ENCODE measurements at regions not wholly inside any gene's neighbourhood (a gene's known extent, or its start where the extent isn't known, plus 50 kb on each side); places are given as distances from the start of the nearest gene placed in this dataset.

GRCh38 chr5:18078157-18078556 is 443.9 kb downstream of the TAF11L14 start:
- DNase-seq (ENCODE audit: low spot score) (no peak), ATAC-seq (ENCODE audit: low FRiP score) (no peak)
- TF ChIP-seq, protein P1, sequence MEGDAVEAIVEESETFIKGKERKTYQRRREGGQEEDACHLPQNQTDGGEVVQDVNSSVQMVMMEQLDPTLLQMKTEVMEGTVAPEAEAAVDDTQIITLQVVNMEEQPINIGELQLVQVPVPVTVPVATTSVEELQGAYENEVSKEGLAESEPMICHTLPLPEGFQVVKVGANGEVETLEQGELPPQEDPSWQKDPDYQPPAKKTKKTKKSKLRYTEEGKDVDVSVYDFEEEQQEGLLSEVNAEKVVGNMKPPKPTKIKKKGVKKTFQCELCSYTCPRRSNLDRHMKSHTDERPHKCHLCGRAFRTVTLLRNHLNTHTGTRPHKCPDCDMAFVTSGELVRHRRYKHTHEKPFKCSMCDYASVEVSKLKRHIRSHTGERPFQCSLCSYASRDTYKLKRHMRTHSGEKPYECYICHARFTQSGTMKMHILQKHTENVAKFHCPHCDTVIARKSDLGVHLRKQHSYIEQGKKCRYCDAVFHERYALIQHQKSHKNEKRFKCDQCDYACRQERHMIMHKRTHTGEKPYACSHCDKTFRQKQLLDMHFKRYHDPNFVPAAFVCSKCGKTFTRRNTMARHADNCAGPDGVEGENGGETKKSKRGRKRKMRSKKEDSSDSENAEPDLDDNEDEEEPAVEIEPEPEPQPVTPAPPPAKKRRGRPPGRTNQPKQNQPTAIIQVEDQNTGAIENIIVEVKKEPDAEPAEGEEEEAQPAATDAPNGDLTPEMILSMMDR (IDR thresholded peaks at IDR 0.05): no peak

DNA sequence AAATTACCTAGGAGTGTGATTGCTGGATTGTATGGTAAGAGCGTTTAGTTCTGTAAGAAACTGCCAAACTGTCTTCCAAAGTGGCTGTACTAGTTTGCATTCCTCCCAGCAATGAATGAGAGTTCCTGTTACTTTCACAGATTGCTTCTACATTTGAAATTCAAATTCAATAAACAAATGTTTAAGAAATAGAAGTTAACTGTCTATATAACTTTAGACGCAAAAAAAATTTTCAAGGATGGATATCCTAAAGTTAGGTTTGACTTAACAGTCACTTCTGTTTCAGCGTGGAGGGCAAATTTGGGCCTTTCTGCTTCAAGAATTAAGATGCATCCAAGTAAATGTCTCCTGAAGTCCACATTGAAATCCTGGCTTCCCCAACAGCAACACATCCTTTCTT is 445.6 kb downstream of the TAF11L14 start:
- DNase-seq (ENCODE audit: low spot score): no peak
- ATAC-seq (ENCODE audit: low FRiP score): no peak
- TF ChIP-seq, protein P1 (IDR thresholded peaks at IDR 0.05): no peak

- DNase-seq (ENCODE audit: low spot score): no peak
- TF ChIP-seq, protein P1 (IDR thresholded peaks at IDR 0.05): no peak
- ATAC-seq (ENCODE audit: low FRiP score): no peak
These were observed 453.8 kb downstream of the TAF11L14 start for GRCh38 chr5:18088020-18088579.

- DNase-seq (ENCODE audit: low spot score) (no peak), ATAC-seq (ENCODE audit: low FRiP score) (no peak)
- TF ChIP-seq, protein P1 (IDR thresholded peaks at IDR 0.05): no peak
These were observed 455.9 kb downstream of the TAF11L14 start for GRCh38 chr5:18090177-18090576.

- TF ChIP-seq, protein P1 (IDR thresholded peaks at IDR 0.05): no peak
- DNase-seq (ENCODE audit: low spot score): no peak
- ATAC-seq (ENCODE audit: low FRiP score): no peak
These were observed 456.9 kb downstream of the TAF11L14 start for GRCh38 chr5:18091142-18091541.

DNA sequence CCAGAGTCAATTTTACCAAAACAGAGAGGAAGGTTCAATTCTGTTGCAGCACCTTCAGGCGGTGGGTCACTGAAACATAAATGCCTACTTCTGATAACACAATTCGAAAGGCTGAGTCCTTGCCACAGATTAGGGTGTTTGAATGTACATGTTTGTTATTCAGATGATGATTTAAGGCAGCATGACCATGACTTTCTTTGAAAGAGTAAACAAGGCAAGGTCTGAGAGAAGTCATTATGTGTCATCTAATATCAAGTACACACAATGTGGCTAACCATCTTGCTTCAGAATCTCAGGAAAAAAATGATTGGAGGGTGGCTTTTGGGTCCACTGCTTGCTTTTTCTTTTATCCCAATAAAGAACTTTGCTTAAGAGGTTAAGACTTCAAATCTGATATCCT is 457.5 kb downstream of the TAF11L14 start:
- TF ChIP-seq, protein P1 (IDR thresholded peaks at IDR 0.05): no peak
- ATAC-seq (ENCODE audit: low FRiP score) (no peak), DNase-seq (ENCODE audit: low spot score) (no peak)

DNA sequence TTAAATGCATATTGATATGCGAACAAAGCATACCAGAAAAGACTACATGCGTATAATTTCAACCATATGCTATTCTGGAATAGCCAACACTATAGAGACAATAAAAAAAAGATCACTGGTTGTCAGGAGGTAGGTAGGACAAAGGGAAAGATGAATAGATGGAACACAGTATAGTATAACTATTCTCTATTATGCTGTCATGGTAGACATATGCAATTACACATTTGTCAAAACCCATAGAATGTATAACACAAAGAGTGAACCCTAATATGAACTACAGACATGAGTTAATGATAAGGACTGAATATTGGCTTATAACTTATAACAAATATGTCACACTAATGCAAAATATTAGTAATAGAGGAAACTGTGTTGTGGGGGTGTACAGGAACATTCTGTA is 460.8 kb downstream of the TAF11L14 start:
- DNase-seq (ENCODE audit: low spot score) (no peak), ATAC-seq (ENCODE audit: low FRiP score) (no peak)
- TF ChIP-seq, protein P1 (IDR thresholded peaks at IDR 0.05): no peak

Measured in omental fat pad (tissue), 3 donors.